ENCODE measurements at regions not wholly inside any gene's neighbourhood (a gene's known extent, or its start where the extent isn't known, plus 50 kb on each side); places are given as distances from the start of the nearest gene placed in this dataset.
"Not testable (repeated sequence)": the region's sequence is repeated elsewhere in the genome, so short reads cannot be mapped to it uniquely, and the experiment has no call there.

GRCh38 chr6:37580176-37580955 is 80.7 kb upstream of the CCDC167 start:
- Mint-ChIP-seq H3K9me3 (no peaks in the 10 kb centered on the region), H3K4me1 (ENCODE audit: low read depth) (no peaks in the 10 kb centered on the region), H3K27ac (no peak overlapping the region), H3K27me3 (no peaks in the 10 kb centered on the region), H3K36me3 (ENCODE audit: low read depth) (no peaks in the 10 kb centered on the region), H3K4me3 (no peak overlapping the region)
- DNase-seq = no peak

- H3K9me3 Mint-ChIP-seq = no peaks in the 10 kb centered on the region
- H3K36me3 Mint-ChIP-seq (ENCODE audit: low read depth) = no peaks in the 10 kb centered on the region
- H3K27me3 Mint-ChIP-seq = no peaks in the 10 kb centered on the region
These were observed 79.9 kb upstream of the CCDC167 start for GRCh38 chr6:37579444-37580067.

GRCh38 chr6:37578104-37578503 is 78.4 kb upstream of the CCDC167 start:
- Mint-ChIP-seq H3K9me3 (no peaks in the 10 kb centered on the region), H3K27me3 (no peaks in the 10 kb centered on the region), H3K36me3 (ENCODE audit: low read depth) (no peaks in the 10 kb centered on the region), H3K27ac (no peak overlapping the region), H3K4me1 (ENCODE audit: low read depth) (no peaks in the 10 kb centered on the region), H3K4me3 (no peak overlapping the region)
- DNase-seq = no peak

More at GRCh38 chr6:37579444-37580067, 79.9 kb upstream of the CCDC167 start:
- DNase-seq = no peak
- Mint-ChIP-seq H3K4me3 (no peak overlapping the region), H3K27ac (no peak overlapping the region), H3K4me1 (ENCODE audit: low read depth) (no peaks in the 10 kb centered on the region)

- H3K36me3 Mint-ChIP-seq (ENCODE audit: low read depth) = no peaks in the 10 kb centered on the region
- H3K27me3 Mint-ChIP-seq = no peaks in the 10 kb centered on the region
- no peaks in the 10 kb centered on the region for H3K9me3 Mint-ChIP-seq
- no peaks in the 10 kb centered on the region for H3K4me1 Mint-ChIP-seq (ENCODE audit: low read depth)
- no peak for DNase-seq
- H3K4me3 Mint-ChIP-seq = no peak overlapping the region
- H3K27ac Mint-ChIP-seq = no peak overlapping the region
These were observed 76.6 kb upstream of the CCDC167 start for GRCh38 chr6:37576336-37576737.

GRCh38 chr6:37575221-37575620 is 75.5 kb upstream of the CCDC167 start:
- no peak overlapping the region for H3K4me3 Mint-ChIP-seq
- DNase-seq = no peak
- no peak overlapping the region for H3K27ac Mint-ChIP-seq
- H3K36me3 Mint-ChIP-seq (ENCODE audit: low read depth) = no peaks in the 10 kb centered on the region
- H3K4me1 Mint-ChIP-seq (ENCODE audit: low read depth) = no peaks in the 10 kb centered on the region
- no peaks in the 10 kb centered on the region for H3K27me3 Mint-ChIP-seq
- no peaks in the 10 kb centered on the region for H3K9me3 Mint-ChIP-seq

GRCh38 chr6:37572334-37572733 is 72.6 kb upstream of the CCDC167 start:
- no peaks in the 10 kb centered on the region for H3K27me3 Mint-ChIP-seq
- no peaks in the 10 kb centered on the region for H3K36me3 Mint-ChIP-seq (ENCODE audit: low read depth)
- H3K9me3 Mint-ChIP-seq = no peaks in the 10 kb centered on the region
- H3K4me1 Mint-ChIP-seq (ENCODE audit: low read depth) = no peaks in the 10 kb centered on the region
- no peak overlapping the region for H3K27ac Mint-ChIP-seq
- H3K4me3 Mint-ChIP-seq = no peak overlapping the region
- DNase-seq = no peak

GRCh38 chr6:37570482-37571133 is 70.9 kb upstream of the CCDC167 start:
- no peak overlapping the region for H3K4me3 Mint-ChIP-seq
- H3K4me1 Mint-ChIP-seq (ENCODE audit: low read depth) = peaks cover 3% of the 10 kb centered on the region
- no peaks in the 10 kb centered on the region for H3K36me3 Mint-ChIP-seq (ENCODE audit: low read depth)
- no peak overlapping the region for H3K27ac Mint-ChIP-seq
- no peak for DNase-seq
- no peaks in the 10 kb centered on the region for H3K9me3 Mint-ChIP-seq
- H3K27me3 Mint-ChIP-seq = no peaks in the 10 kb centered on the region

GRCh38 chr6:37569743-37570481 is 70.2 kb upstream of the CCDC167 start:
- Mint-ChIP-seq H3K27ac (no peak overlapping the region), H3K27me3 (no peaks in the 10 kb centered on the region), H3K4me3 (no peak overlapping the region), H3K4me1 (ENCODE audit: low read depth) (peaks cover 3% of the 10 kb centered on the region), H3K36me3 (ENCODE audit: low read depth) (no peaks in the 10 kb centered on the region), H3K9me3 (no peaks in the 10 kb centered on the region)
- DNase-seq = no peak

GRCh38 chr6:37569317-37569716 is 69.6 kb upstream of the CCDC167 start:
- Mint-ChIP-seq H3K36me3 (ENCODE audit: low read depth) (no peaks in the 10 kb centered on the region), H3K9me3 (no peaks in the 10 kb centered on the region), H3K27ac (no peak overlapping the region), H3K4me3 (no peak overlapping the region), H3K4me1 (ENCODE audit: low read depth) (peaks cover 3% of the 10 kb centered on the region), H3K27me3 (no peaks in the 10 kb centered on the region)
- no peak for DNase-seq

- H3K4me3 Mint-ChIP-seq = no peak overlapping the region
- no peak for DNase-seq
- no peaks in the 10 kb centered on the region for H3K36me3 Mint-ChIP-seq (ENCODE audit: low read depth)
- no peak overlapping the region for H3K27ac Mint-ChIP-seq
- peaks cover 3% of the 10 kb centered on the region for H3K4me1 Mint-ChIP-seq (ENCODE audit: low read depth)
- H3K9me3 Mint-ChIP-seq = no peaks in the 10 kb centered on the region
- no peaks in the 10 kb centered on the region for H3K27me3 Mint-ChIP-seq
These were observed 67.3 kb upstream of the CCDC167 start for GRCh38 chr6:37566950-37567349.

GRCh38 chr6:37566111-37566949 is 66.6 kb upstream of the CCDC167 start:
- peak; percentile 89 for DNase-seq
- Mint-ChIP-seq H3K9me3 (no peaks in the 10 kb centered on the region), H3K4me1 (ENCODE audit: low read depth) (peaks cover 3% of the 10 kb centered on the region), H3K27me3 (no peaks in the 10 kb centered on the region), H3K4me3 (peak overlapping the region; percentile 38), H3K36me3 (ENCODE audit: low read depth) (no peaks in the 10 kb centered on the region), H3K27ac (no peak overlapping the region)

- no peak overlapping the region for H3K27ac Mint-ChIP-seq
- peaks cover 5% of the 10 kb centered on the region for H3K4me1 Mint-ChIP-seq (ENCODE audit: low read depth)
- H3K4me3 Mint-ChIP-seq = peak overlapping the region; percentile 38
- DNase-seq = no peak
- no peaks in the 10 kb centered on the region for H3K36me3 Mint-ChIP-seq (ENCODE audit: low read depth)
- H3K27me3 Mint-ChIP-seq = no peaks in the 10 kb centered on the region
- H3K9me3 Mint-ChIP-seq = no peaks in the 10 kb centered on the region
These were observed 65.8 kb upstream of the CCDC167 start for GRCh38 chr6:37565267-37566110.

- not testable (repeated sequence) for H3K27ac Mint-ChIP-seq; H3K36me3 Mint-ChIP-seq (ENCODE audit: low read depth); H3K27me3 Mint-ChIP-seq; DNase-seq; H3K4me3 Mint-ChIP-seq; H3K9me3 Mint-ChIP-seq
- H3K4me1 Mint-ChIP-seq (ENCODE audit: low read depth) = peaks cover 31% of the 10 kb centered on the region
These were observed 63.2 kb upstream of the CCDC167 start for GRCh38 chr6:37562926-37563288.

Data from activated T-cell treated with anti-CD3 and anti-CD28 coated beads, Interleukin-2, amount 50 U/mL, for 24 hours (primary cell).